ENCODE measurements at regions not wholly inside any gene's neighbourhood (a gene's known extent, or its start where the extent isn't known, plus 50 kb on each side); places are given as distances from the start of the nearest gene placed in this dataset.
A peak's percentile ranks its signal among the peaks of the same experiment; 100 is the strongest.
"Not testable (repeated sequence)": the region's sequence is repeated elsewhere in the genome, so short reads cannot be mapped to it uniquely, and the experiment has no call there.

DNA sequence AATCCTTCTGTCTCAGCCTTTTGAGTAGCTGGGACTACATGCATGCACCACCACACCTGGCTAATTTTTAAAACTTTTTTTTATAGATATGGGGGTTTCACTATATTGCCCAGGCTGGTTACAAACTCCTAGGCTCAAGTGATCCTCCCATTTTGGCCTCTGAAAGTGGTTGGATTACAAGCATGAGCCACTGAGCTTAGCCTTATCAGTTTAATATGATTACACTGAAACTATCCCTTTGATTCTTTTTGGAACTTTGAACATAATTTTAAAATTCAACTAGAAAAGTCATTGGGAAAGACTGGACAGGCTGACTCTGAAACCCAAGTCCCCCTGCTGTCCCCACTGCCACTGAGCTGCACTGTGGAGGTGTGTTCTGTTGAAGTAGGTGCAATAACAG is 114.8 kb downstream of the ARL4C start:
- DNase-seq = no peak
- Mint-ChIP-seq H3K27me3 (no peaks in the 10 kb centered on the region), H3K4me1 (peaks cover 15% of the 10 kb centered on the region), H3K4me3 (no peak overlapping the region), H3K36me3 (ENCODE audit: low read depth) (peaks cover 8% of the 10 kb centered on the region), H3K27ac (no peak overlapping the region), H3K9me3 (peaks cover 13% of the 10 kb centered on the region)
- ChIA-PET CTCF (interaction anchor here (0.5 to 1.3 kb wide), 5 partner anchors 8 to 200 kb away, joined by 3 to 4 read pairs (median 3); no protein-coding TSS in a partner anchor), POLR2A (no interaction called here)

DNA sequence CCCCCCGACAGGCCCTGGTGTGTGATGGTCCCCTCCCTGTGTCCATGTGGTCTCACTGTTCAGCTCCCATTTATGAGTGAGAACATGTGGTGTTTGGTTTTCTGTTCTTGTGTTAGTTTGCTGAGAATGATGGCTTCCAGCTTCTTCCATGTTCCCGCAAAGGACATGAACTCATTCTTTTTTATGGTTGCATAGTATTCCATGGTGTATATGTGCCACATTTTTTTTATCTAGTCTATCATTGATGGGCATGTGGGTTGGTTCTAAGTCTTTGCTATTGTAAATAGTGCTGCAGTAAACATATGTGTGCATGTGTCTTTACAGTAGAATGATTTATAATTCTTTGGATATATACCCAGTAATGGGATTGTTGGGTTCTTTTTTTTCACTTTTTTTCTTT is 117.9 kb downstream of the ARL4C start:
- H3K27ac Mint-ChIP-seq; H3K27me3 Mint-ChIP-seq; DNase-seq; POLR2A ChIA-PET; H3K36me3 Mint-ChIP-seq (ENCODE audit: low read depth); H3K9me3 Mint-ChIP-seq; H3K4me3 Mint-ChIP-seq: not testable (repeated sequence)
- peaks cover 30% of the 10 kb centered on the region for H3K4me1 Mint-ChIP-seq
- CTCF ChIA-PET = interaction anchor here (0.5 to 1.6 kb wide), 5 partner anchors 13 to 75 kb away, joined by 3 to 6 read pairs (median 4); no protein-coding TSS in a partner anchor

DNA sequence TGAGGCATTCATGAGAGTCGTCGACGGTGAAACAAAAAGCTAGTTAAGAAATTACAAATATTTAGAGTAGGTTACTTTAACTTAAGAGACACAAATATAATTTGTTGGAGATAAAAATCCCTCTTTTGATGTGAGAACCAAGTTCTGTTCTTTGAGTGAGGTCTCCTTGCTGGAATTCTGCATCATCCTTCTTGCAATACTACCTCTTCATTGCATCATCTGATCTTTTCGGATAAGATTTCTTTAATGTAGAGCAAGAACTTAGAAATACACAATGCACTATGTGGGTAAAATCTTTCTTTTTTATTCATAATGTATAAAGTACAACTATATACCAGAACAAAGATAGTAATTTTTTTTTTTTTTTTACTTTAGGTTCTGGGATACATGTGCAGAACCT is 118.4 kb downstream of the ARL4C start:
- Mint-ChIP-seq H3K27me3 (no peaks in the 10 kb centered on the region), H3K4me3 (no peak overlapping the region), H3K4me1 (peaks cover 35% of the 10 kb centered on the region), H3K36me3 (ENCODE audit: low read depth) (no peaks in the 10 kb centered on the region), H3K9me3 (no peaks in the 10 kb centered on the region), H3K27ac (no peak overlapping the region)
- ChIA-PET CTCF (interaction anchor here (1.1 to 1.6 kb wide), 6 partner anchors 9 to 105 kb away, joined by 3 to 8 read pairs (median 4); no protein-coding TSS in a partner anchor), POLR2A (no interaction called here)
- no peak for DNase-seq

DNA sequence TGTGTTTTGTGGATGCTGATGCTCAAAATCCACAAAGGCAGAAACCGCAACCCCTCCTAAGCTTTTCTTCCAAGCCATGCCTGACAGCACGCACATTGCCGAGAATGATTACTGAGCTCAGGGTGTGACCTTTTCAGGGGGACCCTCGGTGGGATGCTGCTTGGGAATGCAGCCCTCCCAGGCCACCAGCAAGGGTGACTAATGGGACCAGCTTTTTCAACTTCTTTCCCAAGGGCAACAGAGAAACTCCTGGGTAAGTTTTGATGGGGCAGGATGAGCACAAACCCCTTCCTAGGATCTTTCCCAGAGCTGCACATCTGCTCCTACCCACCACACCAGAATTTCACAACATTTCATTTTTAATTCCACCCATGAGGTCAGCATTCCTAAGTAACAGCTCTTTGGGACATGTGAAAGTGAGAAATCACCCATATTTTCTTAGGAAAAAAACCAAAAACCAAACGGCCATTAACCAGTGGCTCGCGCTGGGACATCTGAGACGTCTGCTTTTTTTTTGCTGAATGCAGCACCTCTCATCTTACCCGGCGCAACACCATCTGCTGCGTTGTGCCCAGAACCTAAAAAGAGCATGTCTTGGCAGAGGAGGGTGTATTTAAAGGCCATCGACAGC is 119.0 kb downstream of the ARL4C start:
- DNase-seq = no peak
- ChIA-PET CTCF (interaction anchor here (0.7 to 1.6 kb wide), 6 partner anchors 9 to 105 kb away, joined by 3 to 8 read pairs (median 4); no protein-coding TSS in a partner anchor), POLR2A (no interaction called here)
- no peaks in the 10 kb centered on the region for H3K9me3 Mint-ChIP-seq
- no peak overlapping the region for H3K27ac Mint-ChIP-seq
- H3K4me3 Mint-ChIP-seq = no peak overlapping the region
- peaks cover 2% of the 10 kb centered on the region for H3K36me3 Mint-ChIP-seq (ENCODE audit: low read depth)
- peaks cover 40% of the 10 kb centered on the region for H3K4me1 Mint-ChIP-seq
- H3K27me3 Mint-ChIP-seq = no peaks in the 10 kb centered on the region

DNA sequence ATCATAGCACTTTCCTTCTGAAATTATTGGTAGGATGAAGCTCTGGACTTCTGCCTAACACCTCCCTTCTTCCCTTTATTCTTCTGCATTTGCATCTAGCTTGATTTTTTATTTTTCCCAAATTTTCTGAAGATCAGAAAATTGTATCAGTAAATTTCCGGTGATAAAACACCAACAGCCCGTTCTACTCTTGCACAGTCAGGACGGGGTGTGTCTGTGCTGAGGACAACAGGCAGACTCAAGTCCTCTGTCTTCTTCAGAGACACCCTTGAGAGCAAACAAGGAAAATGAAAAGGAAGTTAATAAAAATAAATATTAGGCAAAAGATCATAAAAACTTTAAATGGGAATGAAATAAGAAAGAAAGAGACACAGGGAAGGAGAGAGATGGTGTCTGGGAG is 120.7 kb downstream of the ARL4C start:
- Mint-ChIP-seq H3K4me1 (peaks cover 57% of the 10 kb centered on the region), H3K4me3 (no peak overlapping the region)

DNA sequence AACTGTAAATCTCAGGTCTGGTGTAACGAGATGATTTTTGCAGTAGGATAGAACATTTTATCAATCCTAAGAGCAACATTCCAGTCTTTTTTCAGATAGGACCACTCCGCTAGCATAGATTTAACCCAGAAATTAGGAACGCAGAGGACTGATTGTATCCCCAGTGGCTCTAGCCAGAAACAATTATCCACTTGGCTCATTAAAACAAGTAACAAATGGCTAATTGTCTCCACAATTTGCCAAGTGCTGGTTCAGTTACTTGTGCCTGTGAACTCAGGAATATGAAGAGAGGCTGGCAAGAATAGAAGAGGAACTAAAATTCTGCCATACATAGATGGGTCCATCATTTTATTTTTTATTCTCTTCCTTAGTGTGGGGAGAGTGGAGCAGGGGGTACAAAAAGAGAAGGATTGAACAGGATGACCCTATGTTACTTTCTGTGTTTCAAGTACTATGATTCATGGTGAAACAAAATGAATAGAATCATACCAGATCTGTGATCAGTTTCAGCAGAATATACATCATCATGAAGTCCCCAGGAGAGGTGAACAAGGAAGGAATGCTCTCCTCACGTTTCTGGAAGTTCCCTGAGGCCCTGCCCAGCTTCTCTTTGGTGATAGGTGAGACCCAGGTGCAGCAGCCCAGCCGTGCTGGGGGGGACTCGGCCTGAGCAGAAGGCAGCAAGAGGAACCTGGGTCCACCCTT is 121.6 kb downstream of the ARL4C start:
- ChIA-PET CTCF (interaction anchor here (1.3 to 1.5 kb wide), 2 partner anchors 7 to 85 kb away, joined by 3 to 5 read pairs; no protein-coding TSS in a partner anchor), POLR2A (no interaction called here)
- no peak overlapping the region for H3K27ac Mint-ChIP-seq
- peaks cover 4% of the 10 kb centered on the region for H3K36me3 Mint-ChIP-seq (ENCODE audit: low read depth)
- H3K27me3 Mint-ChIP-seq = no peaks in the 10 kb centered on the region
- peaks cover 66% of the 10 kb centered on the region for H3K4me1 Mint-ChIP-seq
- H3K9me3 Mint-ChIP-seq = peaks cover 1% of the 10 kb centered on the region
- H3K4me3 Mint-ChIP-seq = no peak overlapping the region
- DNase-seq = no peak

More for the DNA sequence above, 120.7 kb downstream of the ARL4C start:
- Mint-ChIP-seq H3K9me3 (peaks cover 1% of the 10 kb centered on the region), H3K27me3 (no peaks in the 10 kb centered on the region), H3K27ac (peak overlapping the region; percentile 41), H3K36me3 (ENCODE audit: low read depth) (peaks cover 4% of the 10 kb centered on the region)
- ChIA-PET POLR2A (no interaction called here), CTCF (no interaction called here)
- DNase-seq = no peak

DNA sequence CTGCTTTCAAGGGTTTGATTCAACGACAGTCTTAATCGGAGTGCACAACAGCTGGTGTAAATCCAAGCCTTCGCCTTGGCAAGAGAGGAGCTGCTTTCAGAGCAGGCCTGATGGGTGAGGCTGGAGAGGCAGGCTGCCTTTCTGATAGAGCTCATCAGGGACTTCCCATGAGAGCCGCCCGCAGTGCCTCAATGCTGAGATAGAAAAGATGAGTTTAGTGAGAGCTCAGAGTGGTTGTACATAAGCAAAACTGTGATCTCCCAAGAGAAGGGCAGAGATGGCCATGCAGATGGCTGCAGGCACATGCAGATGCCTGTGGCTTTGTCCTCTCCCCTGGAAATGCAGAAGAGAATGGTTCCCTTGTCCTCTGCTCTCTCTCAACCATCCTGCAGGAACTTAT is 122.1 kb downstream of the ARL4C start:
- Mint-ChIP-seq H3K27ac (no peak overlapping the region), H3K36me3 (ENCODE audit: low read depth) (peaks cover 4% of the 10 kb centered on the region), H3K9me3 (peaks cover 1% of the 10 kb centered on the region), H3K4me3 (no peak overlapping the region), H3K27me3 (no peaks in the 10 kb centered on the region), H3K4me1 (peaks cover 72% of the 10 kb centered on the region)
- ChIA-PET CTCF (interaction anchor here (1.0 to 1.5 kb wide), 3 partner anchors 8 to 85 kb away, joined by 3 to 5 read pairs (median 5); no protein-coding TSS in a partner anchor), POLR2A (no interaction called here)
- no peak for DNase-seq

DNA sequence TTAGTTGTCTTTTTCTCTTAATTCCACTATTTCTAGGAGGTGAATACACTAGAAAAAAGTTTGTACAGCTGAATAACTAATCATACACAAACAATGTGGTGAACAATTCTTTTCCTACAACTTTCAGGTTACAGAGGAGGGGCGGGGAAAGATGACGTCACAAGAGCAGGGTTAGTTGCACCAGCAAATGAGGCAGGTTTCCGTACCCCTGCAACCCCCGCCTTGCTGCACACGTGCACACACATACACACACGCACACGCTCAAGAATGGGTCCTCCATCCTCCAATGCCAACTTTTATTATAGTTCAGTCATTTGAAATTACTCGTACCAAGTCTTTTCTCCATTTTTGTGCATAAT is 122.8 kb downstream of the ARL4C start:
- Mint-ChIP-seq H3K36me3 (ENCODE audit: low read depth) (peaks cover 4% of the 10 kb centered on the region), H3K27me3 (no peaks in the 10 kb centered on the region), H3K9me3 (peaks cover 1% of the 10 kb centered on the region), H3K4me1 (peaks cover 75% of the 10 kb centered on the region), H3K27ac (peak overlapping the region; percentile 88), H3K4me3 (no peak overlapping the region)
- DNase-seq = no peak
- ChIA-PET CTCF (interaction anchor here (0.6 to 1.5 kb wide), 5 partner anchors 9 to 884 kb away, joined by 3 to 5 read pairs (median 4); no protein-coding TSS in a partner anchor), POLR2A (interaction anchor here (1.2 kb wide), 1 partner anchor 49 kb away, joined by 4 read pairs; no protein-coding TSS in a partner anchor)

DNA sequence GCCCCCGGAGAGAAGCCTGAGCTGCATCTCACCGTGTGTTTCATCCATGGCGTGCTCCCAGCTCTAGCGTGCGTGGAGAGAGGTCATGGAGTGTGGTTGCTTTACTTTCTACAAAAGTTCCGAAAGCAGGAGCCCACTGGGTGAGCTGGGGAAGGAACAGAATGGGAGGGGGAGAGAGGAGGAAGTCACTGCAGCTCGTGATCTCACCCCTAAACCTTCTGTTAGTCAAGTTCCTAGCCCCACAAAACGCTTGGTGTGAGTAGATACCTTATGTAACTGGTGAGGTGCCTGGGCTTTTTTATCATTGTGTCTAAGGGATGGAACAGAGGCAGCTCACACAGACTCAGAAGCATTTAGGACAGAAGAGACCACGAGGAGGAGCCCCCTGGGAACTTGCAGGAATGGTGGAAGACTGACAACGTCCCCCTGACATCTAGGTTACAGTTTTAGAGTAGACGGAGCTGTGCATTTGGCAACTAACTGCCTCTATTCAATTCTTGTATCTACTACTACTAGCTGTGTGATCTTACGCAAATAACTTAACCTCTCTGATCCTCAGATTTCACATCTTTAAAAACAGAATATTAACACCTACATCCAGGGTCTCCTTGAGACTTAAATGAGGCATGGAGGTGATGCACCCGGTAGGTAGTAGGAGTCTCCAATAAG is 123.3 kb downstream of the ARL4C start:
- POLR2A ChIA-PET = interaction anchor here (1.2 to 1.6 kb wide), 2 partner anchors 49 to 81 kb away, joined by 4 to 5 read pairs; no protein-coding TSS in a partner anchor
- peaks cover 4% of the 10 kb centered on the region for H3K36me3 Mint-ChIP-seq (ENCODE audit: low read depth)
- CTCF ChIA-PET = interaction anchor here (0.6 to 1.5 kb wide), 7 partner anchors 9 to 884 kb away, joined by 3 to 5 read pairs (median 3); no protein-coding TSS in a partner anchor

DNA sequence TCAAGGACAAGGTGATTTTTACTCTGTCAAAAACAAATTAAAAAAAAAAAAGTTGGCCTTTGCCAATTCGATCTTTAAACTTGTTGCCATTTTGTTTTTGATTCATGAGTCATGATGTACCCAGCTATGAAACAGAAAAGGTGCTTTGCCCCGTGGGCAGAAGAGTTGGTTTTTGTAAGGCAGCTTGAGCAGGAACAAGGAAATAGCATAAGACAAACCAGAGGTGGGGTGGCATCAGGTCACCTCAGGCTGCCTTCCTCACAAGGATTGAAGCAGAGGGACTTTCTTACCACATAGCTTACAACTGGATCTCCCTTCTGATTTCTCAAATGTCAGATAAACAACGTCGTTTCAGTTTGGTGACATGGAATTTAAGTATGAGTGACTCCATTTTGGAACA is 123.8 kb downstream of the ARL4C start:
- H3K27ac Mint-ChIP-seq = peak overlapping the region; percentile 88
- no peaks in the 10 kb centered on the region for H3K27me3 Mint-ChIP-seq
- H3K36me3 Mint-ChIP-seq (ENCODE audit: low read depth) = peaks cover 8% of the 10 kb centered on the region
- peak; percentile 31 for DNase-seq
- peaks cover 1% of the 10 kb centered on the region for H3K9me3 Mint-ChIP-seq
- H3K4me1 Mint-ChIP-seq = peaks cover 81% of the 10 kb centered on the region
- POLR2A ChIA-PET = interaction anchor here (1.2 to 1.6 kb wide), 2 partner anchors 50 to 81 kb away, joined by 4 to 5 read pairs; no protein-coding TSS in a partner anchor
- CTCF ChIA-PET = interaction anchor here (0.6 to 1.5 kb wide), 5 partner anchors 15 to 84 kb away, joined by 3 to 4 read pairs (median 3); no protein-coding TSS in a partner anchor
- H3K4me3 Mint-ChIP-seq = no peak overlapping the region

More for the DNA sequence above, 123.3 kb downstream of the ARL4C start:
- peaks cover 1% of the 10 kb centered on the region for H3K9me3 Mint-ChIP-seq
- H3K4me1 Mint-ChIP-seq = peaks cover 78% of the 10 kb centered on the region
- no peak overlapping the region for H3K4me3 Mint-ChIP-seq
- H3K27ac Mint-ChIP-seq = peak overlapping the region; percentile 88
- no peak for DNase-seq
- H3K27me3 Mint-ChIP-seq = no peaks in the 10 kb centered on the region

DNA sequence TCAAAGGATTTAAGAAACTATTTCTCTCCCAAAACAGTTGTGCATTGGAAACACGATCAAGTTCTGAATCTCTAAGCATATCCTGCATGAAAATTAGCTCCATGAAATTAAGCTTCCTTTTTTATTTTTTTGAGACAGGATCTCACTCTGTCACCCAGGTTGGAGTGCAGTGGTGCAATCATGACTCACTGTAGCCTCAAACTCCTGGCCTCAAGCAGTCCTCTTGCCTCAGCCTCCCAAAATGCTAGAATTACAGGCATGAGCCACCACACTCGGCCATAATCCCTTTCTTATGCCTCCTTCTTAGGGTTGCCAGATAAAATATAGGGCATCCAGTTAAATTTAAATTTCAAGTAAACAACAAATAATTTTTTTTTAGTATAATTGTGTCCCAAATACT is 124.4 kb downstream of the ARL4C start:
- CTCF ChIA-PET = interaction anchor here (0.7 to 2.0 kb wide), 7 partner anchors 11 to 84 kb away, joined by 3 to 6 read pairs (median 4); no protein-coding TSS in a partner anchor
- Mint-ChIP-seq H3K27ac (peak overlapping the region; percentile 78), H3K4me1 (peaks cover 81% of the 10 kb centered on the region), H3K4me3 (peak overlapping the region; percentile 69), H3K9me3 (peaks cover 1% of the 10 kb centered on the region), H3K36me3 (ENCODE audit: low read depth) (peaks cover 8% of the 10 kb centered on the region), H3K27me3 (no peaks in the 10 kb centered on the region)
- DNase-seq = no peak
- POLR2A ChIA-PET = interaction anchor here (1.6 kb wide), 1 partner anchor 80 kb away, joined by 5 read pairs; no protein-coding TSS in a partner anchor

DNA sequence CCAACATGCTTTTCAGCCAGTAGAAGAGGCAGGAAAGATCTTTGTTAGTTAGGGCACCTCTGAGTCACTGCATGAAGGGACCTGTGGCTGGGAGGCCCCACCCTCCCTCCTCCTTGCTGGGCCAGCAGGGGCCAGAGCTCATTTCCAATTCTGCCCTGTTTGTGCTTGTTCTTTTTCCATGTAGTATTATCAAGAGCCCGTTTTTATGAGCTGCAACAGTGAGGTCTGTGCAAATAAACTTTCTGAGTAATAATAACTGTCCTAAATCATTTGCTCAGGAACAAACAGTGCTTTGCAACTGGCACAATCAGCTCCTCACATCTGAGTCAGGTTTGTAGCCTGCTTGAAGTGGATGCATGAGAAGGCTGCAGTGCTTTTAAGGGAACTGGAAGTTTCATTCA is 128.0 kb downstream of the ARL4C start:
- no peak overlapping the region for H3K4me3 Mint-ChIP-seq
- H3K9me3 Mint-ChIP-seq = peaks cover 1% of the 10 kb centered on the region
- ChIA-PET CTCF (interaction anchor here (1.0 to 1.8 kb wide), 9 partner anchors 9 to 80 kb away, joined by 3 to 8 read pairs (median 5); no protein-coding TSS in a partner anchor), POLR2A (interaction anchor here (0.7 to 1.7 kb wide), 5 partner anchors 76 to 84 kb away, joined by 3 to 4 read pairs (median 4); no protein-coding TSS in a partner anchor)
- H3K27me3 Mint-ChIP-seq = no peaks in the 10 kb centered on the region
- H3K36me3 Mint-ChIP-seq (ENCODE audit: low read depth) = peaks cover 14% of the 10 kb centered on the region
- H3K4me1 Mint-ChIP-seq = peaks cover 78% of the 10 kb centered on the region
- peak; percentile 55 for DNase-seq
- peak overlapping the region; percentile 84 for H3K27ac Mint-ChIP-seq

Data from activated CD4-positive, alpha-beta T cell treated with anti-CD3 and anti-CD28 coated beads, Interleukin-2, amount 10 ng/mL, durations not matched to agents 7 days and 5 days (primary cell).